Uterus (tissue), 2 donors: ENCODE measurements at regions not wholly inside any gene's neighbourhood (a gene's known extent, or its start where the extent isn't known, plus 50 kb on each side); places are given as distances from the start of the nearest gene placed in this dataset.

ENCODE experiments used
- POLR2A ChIP-seq, 2 donors: fragments of 450-650 bp; IDR thresholded peaks; one replicate each; pipeline ENCODE4 v1.6.1; 2016; ENCODE audit warnings: antibody characterized with exemption in 2 of 2, mild to moderate bottlenecking in 1 of 2, moderate library complexity in 1 of 2
- TF ChIP-seq, protein P1 (sequence below), 4 experiments: fragments of 200-600 bp in 2 of 4; fragments of 450-650 bp in 2 of 4; sonication (generic) in 2 of 4; IDR thresholded peaks; one replicate each; pipeline ENCODE4 v1.5.1; 2016 to 2019; ENCODE audit warnings: antibody characterized with exemption in 4 of 4, mild to moderate bottlenecking in 2 of 4, moderate library complexity in 1 of 4

DNA sequence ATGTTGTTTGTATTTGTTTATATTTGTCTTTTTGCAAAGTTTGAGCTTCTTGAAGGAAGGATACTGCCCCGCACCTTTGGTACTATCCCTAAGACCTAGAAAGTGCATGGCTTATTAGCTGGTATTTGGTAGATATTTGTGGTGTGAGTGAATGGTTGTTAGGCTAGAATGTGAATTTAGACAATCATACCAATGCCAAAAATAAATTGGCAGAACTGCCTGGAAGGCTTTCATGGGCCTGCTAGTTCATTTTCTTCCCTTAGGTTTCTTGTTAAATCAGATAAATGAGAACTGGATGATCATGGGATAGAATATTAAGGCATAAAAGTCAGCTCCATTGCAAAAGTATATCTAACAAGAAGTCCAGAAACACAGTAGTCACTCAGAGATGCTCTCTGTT, 147.5 kb upstream of the TSLP start:
- TF ChIP-seq, protein P1, sequence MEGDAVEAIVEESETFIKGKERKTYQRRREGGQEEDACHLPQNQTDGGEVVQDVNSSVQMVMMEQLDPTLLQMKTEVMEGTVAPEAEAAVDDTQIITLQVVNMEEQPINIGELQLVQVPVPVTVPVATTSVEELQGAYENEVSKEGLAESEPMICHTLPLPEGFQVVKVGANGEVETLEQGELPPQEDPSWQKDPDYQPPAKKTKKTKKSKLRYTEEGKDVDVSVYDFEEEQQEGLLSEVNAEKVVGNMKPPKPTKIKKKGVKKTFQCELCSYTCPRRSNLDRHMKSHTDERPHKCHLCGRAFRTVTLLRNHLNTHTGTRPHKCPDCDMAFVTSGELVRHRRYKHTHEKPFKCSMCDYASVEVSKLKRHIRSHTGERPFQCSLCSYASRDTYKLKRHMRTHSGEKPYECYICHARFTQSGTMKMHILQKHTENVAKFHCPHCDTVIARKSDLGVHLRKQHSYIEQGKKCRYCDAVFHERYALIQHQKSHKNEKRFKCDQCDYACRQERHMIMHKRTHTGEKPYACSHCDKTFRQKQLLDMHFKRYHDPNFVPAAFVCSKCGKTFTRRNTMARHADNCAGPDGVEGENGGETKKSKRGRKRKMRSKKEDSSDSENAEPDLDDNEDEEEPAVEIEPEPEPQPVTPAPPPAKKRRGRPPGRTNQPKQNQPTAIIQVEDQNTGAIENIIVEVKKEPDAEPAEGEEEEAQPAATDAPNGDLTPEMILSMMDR (IDR thresholded peaks at IDR 0.05) = no peak
- TF ChIP-seq POLR2A (IDR thresholded peaks at IDR 0.05) = no peak
